ENCODE measurements at regions not wholly inside any gene's neighbourhood (a gene's known extent, or its start where the extent isn't known, plus 50 kb on each side); places are given as distances from the start of the nearest gene placed in this dataset.

- TF ChIP-seq CTCF (IDR thresholded peaks at IDR 0.05) (no peak), EZH2phosphoT487 (IDR thresholded peaks at IDR 0.05) (no peak), EZH2 (IDR thresholded peaks at IDR 0.05) (no peak)
Observed at GRCh38 chr12:115790526-115790925, 487.0 kb downstream of the MED13L start.
